ENCODE measurements at regions not wholly inside any gene's neighbourhood (a gene's known extent, or its start where the extent isn't known, plus 50 kb on each side); places are given as distances from the start of the nearest gene placed in this dataset.

- TF ChIP-seq EZH2phosphoT487 (IDR thresholded peaks at IDR 0.05; ENCODE audit: low read depth, severe bottlenecking, unreplicated experiment) (no peak), EZH2 (IDR thresholded peaks at IDR 0.05; ENCODE audit: borderline replicate concordance) (no peak), CTCF (IDR thresholded peaks at IDR 0.05; ENCODE audit: poor library complexity) (no peak)
- H3K27ac ChIP-seq = no peak overlapping the region
- no peaks in the 10 kb centered on the region for H3K36me3 ChIP-seq (replicated peaks; ENCODE audit: insufficient read depth, low read depth)
- DNase-seq (ENCODE audit: low spot score) = no peak
- H3K4me2 ChIP-seq = no peak overlapping the region
- no peaks in the 10 kb centered on the region for H3K4me1 ChIP-seq (ENCODE audit: insufficient read depth)
- H3K9me2 ChIP-seq (replicated peaks; ENCODE audit: insufficient read depth) = no peaks in the 10 kb centered on the region
- no peaks in the 10 kb centered on the region for H4K20me1 ChIP-seq (ENCODE audit: insufficient read depth, poor library complexity, severe bottlenecking)
- H3K79me2 ChIP-seq = no peaks in the 10 kb centered on the region
- H3K4me3 ChIP-seq = no peak overlapping the region
- H3K9me3 ChIP-seq (ENCODE audit: low read depth) = no peaks in the 10 kb centered on the region
- H3K27me3 ChIP-seq = no peaks in the 10 kb centered on the region
- WGBS (ENCODE audit: low lambda C conversion rate, missing lambda C conversion rate) = 92% methylated on average over 1 of the region's 1 CpG
- H2AFZ ChIP-seq = no peak overlapping the region
Observed at GRCh38 chr5:166091931-166092330, 2199.5 kb upstream of the WWC1 start.

GRCh38 chr5:166093312-166093711, 2198.1 kb upstream of the WWC1 start:
- Histone ChIP-seq H3K4me1 (ENCODE audit: insufficient read depth) (no peaks in the 10 kb centered on the region), H3K36me3 (replicated peaks; ENCODE audit: insufficient read depth, low read depth) (no peaks in the 10 kb centered on the region), H3K9me2 (replicated peaks; ENCODE audit: insufficient read depth) (no peaks in the 10 kb centered on the region), H3K4me3 (no peak overlapping the region), H3K4me2 (no peak overlapping the region), H3K9me3 (ENCODE audit: low read depth) (no peaks in the 10 kb centered on the region), H2AFZ (no peak overlapping the region), H4K20me1 (ENCODE audit: insufficient read depth, poor library complexity, severe bottlenecking) (no peaks in the 10 kb centered on the region), H3K27me3 (no peaks in the 10 kb centered on the region), H3K79me2 (no peaks in the 10 kb centered on the region), H3K27ac (no peak overlapping the region)
- no peak for DNase-seq (ENCODE audit: low spot score)
- WGBS (ENCODE audit: low lambda C conversion rate, missing lambda C conversion rate) = 79% methylated on average over 4 of the region's 4 CpGs
- TF ChIP-seq EZH2phosphoT487 (IDR thresholded peaks at IDR 0.05; ENCODE audit: low read depth, severe bottlenecking, unreplicated experiment) (no peak), CTCF (IDR thresholded peaks at IDR 0.05; ENCODE audit: poor library complexity) (no peak), EZH2 (IDR thresholded peaks at IDR 0.05; ENCODE audit: borderline replicate concordance) (no peak)

GRCh38 chr5:166102947-166103346, 2188.5 kb upstream of the WWC1 start:
- no peaks in the 10 kb centered on the region for H3K79me2 ChIP-seq
- 93% methylated on average over 10 of the region's 10 CpGs for WGBS (ENCODE audit: low lambda C conversion rate, missing lambda C conversion rate)
- no peak for DNase-seq (ENCODE audit: low spot score)
- H3K9me3 ChIP-seq (ENCODE audit: low read depth) = no peaks in the 10 kb centered on the region
- H3K4me2 ChIP-seq = no peak overlapping the region
- H2AFZ ChIP-seq = no peak overlapping the region
- no peak overlapping the region for H3K4me3 ChIP-seq
- no peaks in the 10 kb centered on the region for H4K20me1 ChIP-seq (ENCODE audit: insufficient read depth, poor library complexity, severe bottlenecking)
- H3K36me3 ChIP-seq (replicated peaks; ENCODE audit: insufficient read depth, low read depth) = no peaks in the 10 kb centered on the region
- no peak for TF ChIP-seq EZH2phosphoT487 (IDR thresholded peaks at IDR 0.05; ENCODE audit: low read depth, severe bottlenecking, unreplicated experiment)
- no peak for TF ChIP-seq EZH2 (IDR thresholded peaks at IDR 0.05; ENCODE audit: borderline replicate concordance)
- no peak for TF ChIP-seq CTCF (IDR thresholded peaks at IDR 0.05; ENCODE audit: poor library complexity)
- no peaks in the 10 kb centered on the region for H3K9me2 ChIP-seq (replicated peaks; ENCODE audit: insufficient read depth)
- no peaks in the 10 kb centered on the region for H3K27me3 ChIP-seq
- H3K27ac ChIP-seq = no peak overlapping the region
- H3K4me1 ChIP-seq (ENCODE audit: insufficient read depth) = no peaks in the 10 kb centered on the region

- Histone ChIP-seq H2AFZ (no peak overlapping the region), H3K4me1 (ENCODE audit: insufficient read depth) (no peaks in the 10 kb centered on the region), H4K20me1 (ENCODE audit: insufficient read depth, poor library complexity, severe bottlenecking) (no peaks in the 10 kb centered on the region), H3K36me3 (replicated peaks; ENCODE audit: insufficient read depth, low read depth) (no peaks in the 10 kb centered on the region), H3K27me3 (no peaks in the 10 kb centered on the region), H3K4me3 (no peak overlapping the region), H3K79me2 (no peaks in the 10 kb centered on the region), H3K27ac (no peak overlapping the region), H3K9me2 (replicated peaks; ENCODE audit: insufficient read depth) (no peaks in the 10 kb centered on the region), H3K4me2 (no peak overlapping the region), H3K9me3 (ENCODE audit: low read depth) (no peaks in the 10 kb centered on the region)
- WGBS (ENCODE audit: low lambda C conversion rate, missing lambda C conversion rate) = 57% methylated on average over 3 of the region's 3 CpGs
- TF ChIP-seq EZH2 (IDR thresholded peaks at IDR 0.05; ENCODE audit: borderline replicate concordance) = no peak
- no peak for DNase-seq (ENCODE audit: low spot score)
Observed at GRCh38 chr5:166111021-166111420, 2180.4 kb upstream of the WWC1 start.

Measured in hepatocyte (in vitro differentiated cells).